Sigmoid colon (tissue), 4 donors: ENCODE measurements at regions not wholly inside any gene's neighbourhood (a gene's known extent, or its start where the extent isn't known, plus 50 kb on each side); places are given as distances from the start of the nearest gene placed in this dataset.

ENCODE experiments used
- EP300 ChIP-seq, 4 donors: sonication (generic); formaldehyde crosslinking; IDR thresholded peaks; one replicate each; pipeline ENCODE4 v1.6.1; 2017; ENCODE audit warnings: antibody characterized with exemption in 4 of 4
- POLR2A ChIP-seq, 2 donors: fragments of 450-650 bp; IDR thresholded peaks; one replicate each; pipeline ENCODE4 v1.6.1; 2016; ENCODE audit warnings: antibody characterized with exemption in 2 of 2, mild to moderate bottlenecking in 2 of 2, moderate library complexity in 2 of 2
- TF ChIP-seq, protein P1 (sequence below), 4 experiments: fragments of 450-650 bp in 3 of 4; fragments of 200-600 bp in 1 of 4; IDR thresholded peaks; one replicate each; pipeline ENCODE4 v1.5.1; 2016 to 2019; ENCODE audit warnings: antibody characterized with exemption in 4 of 4, mild to moderate bottlenecking in 3 of 4, moderate library complexity in 2 of 4

DNA sequence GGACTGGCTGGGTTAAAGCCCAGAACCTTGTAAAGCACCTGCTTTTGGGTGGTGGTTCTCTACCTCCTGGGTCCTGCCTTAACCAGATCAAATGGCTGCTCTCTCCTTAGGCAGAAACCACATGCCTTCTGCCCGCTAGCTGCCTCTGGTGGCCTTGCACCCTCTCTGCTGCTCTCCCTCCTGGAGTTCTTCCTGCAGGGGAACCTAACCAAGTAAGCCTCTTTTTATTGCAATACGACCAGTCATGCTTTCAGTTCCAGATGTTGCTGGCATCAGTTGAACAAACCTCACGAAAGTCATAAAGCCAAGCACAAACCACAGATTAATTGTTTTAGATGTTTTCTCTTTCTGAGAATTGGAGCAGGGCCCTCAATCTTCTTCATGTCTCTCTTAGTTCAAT is 118.9 kb downstream of the GDAP2 start:
- TF ChIP-seq, protein P1, sequence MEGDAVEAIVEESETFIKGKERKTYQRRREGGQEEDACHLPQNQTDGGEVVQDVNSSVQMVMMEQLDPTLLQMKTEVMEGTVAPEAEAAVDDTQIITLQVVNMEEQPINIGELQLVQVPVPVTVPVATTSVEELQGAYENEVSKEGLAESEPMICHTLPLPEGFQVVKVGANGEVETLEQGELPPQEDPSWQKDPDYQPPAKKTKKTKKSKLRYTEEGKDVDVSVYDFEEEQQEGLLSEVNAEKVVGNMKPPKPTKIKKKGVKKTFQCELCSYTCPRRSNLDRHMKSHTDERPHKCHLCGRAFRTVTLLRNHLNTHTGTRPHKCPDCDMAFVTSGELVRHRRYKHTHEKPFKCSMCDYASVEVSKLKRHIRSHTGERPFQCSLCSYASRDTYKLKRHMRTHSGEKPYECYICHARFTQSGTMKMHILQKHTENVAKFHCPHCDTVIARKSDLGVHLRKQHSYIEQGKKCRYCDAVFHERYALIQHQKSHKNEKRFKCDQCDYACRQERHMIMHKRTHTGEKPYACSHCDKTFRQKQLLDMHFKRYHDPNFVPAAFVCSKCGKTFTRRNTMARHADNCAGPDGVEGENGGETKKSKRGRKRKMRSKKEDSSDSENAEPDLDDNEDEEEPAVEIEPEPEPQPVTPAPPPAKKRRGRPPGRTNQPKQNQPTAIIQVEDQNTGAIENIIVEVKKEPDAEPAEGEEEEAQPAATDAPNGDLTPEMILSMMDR (IDR thresholded peaks at IDR 0.05): no peak
- TF ChIP-seq POLR2A (IDR thresholded peaks at IDR 0.05): no peak
- TF ChIP-seq EP300 (IDR thresholded peaks at IDR 0.05): no peak
